ENCODE measurements at regions not wholly inside any gene's neighbourhood (a gene's known extent, or its start where the extent isn't known, plus 50 kb on each side); places are given as distances from the start of the nearest gene placed in this dataset.
A peak's percentile ranks its signal among the peaks of the same experiment; 100 is the strongest.

DNA sequence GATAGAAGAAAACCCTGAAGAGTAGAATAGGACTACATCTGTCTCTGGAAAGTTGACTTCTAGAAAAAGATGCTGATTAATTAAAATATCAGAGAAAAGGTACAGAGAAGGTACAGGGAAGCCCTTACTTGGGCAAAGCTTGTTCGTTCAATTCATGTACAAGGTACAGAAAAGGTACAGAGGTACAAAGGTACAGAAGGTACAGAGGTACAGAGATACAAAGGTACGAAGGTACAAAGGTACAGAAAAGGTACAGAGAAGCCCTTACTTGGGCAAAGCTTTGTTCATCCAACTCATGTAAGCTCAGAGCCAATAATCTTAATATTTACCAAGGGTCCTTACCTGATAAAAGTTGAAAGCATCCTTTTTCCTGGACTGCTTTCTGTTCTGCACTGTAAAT lies 182.3 kb downstream of the PCSK1 start:
- no peak for DNase-seq (ENCODE audit: low read depth, low spot score)
- no peak overlapping the region for H3K27ac ChIP-seq

GRCh38 chr5:96248131-96248530 lies 184.9 kb downstream of the PCSK1 start:
- no peak for DNase-seq (ENCODE audit: low read depth, low spot score)
- peak overlapping the region; percentile 86 for H3K27ac ChIP-seq

- H3K27ac ChIP-seq: peak overlapping the region; percentile 86
- no peak for DNase-seq (ENCODE audit: low read depth, low spot score)
Measured at GRCh38 chr5:96247708-96248107, 185.3 kb downstream of the PCSK1 start.

GRCh38 chr5:96247097-96247701 lies 185.8 kb downstream of the PCSK1 start:
- DNase-seq (ENCODE audit: low read depth, low spot score): peak; percentile 91
- H3K27ac ChIP-seq: peak overlapping the region; percentile 86

DNA sequence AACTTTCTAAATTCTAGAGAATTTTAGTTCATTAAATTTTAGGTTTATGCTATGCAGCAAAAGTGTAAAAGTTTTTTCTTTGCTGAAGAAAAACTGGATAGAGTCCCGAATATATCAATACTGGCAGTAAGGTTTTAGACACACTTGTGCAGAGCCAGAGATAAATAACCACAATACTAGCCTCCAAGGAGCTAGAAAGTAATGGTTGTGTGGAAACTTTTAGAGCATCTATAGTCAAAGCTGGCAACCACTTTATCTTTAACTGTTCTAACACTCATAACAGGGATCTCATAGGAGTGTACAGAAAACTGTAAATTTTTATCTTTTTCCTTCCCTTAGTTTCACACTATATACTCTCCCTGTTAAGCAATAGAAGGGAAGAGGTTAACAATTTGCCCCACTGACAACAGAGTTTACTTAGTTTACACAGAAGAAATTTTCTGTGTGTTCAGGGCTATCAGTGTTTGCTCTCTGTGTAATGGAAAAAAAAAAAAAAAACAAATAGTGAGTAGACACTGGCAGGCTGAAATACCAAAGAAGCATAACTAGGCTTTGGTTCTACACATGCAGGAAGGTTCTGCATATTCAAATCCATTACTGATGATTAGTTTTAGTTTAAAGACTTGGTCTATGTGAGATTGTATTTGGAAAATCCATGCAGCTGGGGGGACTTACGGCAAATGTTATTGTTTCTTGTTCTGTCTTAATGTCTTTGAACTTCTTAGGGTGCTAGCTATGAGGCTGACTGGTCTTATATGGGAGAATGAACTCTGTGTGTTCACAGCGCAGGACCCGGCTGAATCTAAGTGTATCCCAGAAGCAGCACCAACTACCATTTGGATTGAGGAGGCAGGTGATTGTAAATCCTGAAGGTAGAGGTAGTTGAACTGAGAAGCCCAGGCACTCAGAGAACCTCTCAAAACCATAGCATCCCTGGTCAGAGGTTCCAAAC lies 187.6 kb downstream of the PCSK1 start:
- no peak for DNase-seq (ENCODE audit: low read depth, low spot score)
- H3K27ac ChIP-seq: no peak overlapping the region

DNA sequence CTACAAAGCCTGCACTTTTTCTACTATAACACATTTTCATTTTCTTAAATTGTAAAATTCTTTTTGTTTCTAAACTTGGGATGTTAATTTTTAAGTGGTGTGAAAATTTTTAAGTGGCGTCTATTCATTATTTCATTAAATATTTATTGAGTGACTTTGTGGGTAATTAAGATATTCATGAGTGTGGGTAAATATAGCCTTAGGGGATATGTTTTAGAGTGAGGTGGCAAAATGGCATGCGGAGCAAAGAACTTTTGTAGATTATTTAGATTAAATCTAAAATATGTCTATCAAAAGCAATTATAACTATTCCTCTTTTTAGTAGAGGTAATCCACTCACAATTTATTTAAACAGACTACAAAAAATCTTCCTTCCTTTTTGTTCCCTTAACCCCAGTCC lies 188.4 kb downstream of the PCSK1 start:
- H3K27ac ChIP-seq: no peak overlapping the region
- DNase-seq (ENCODE audit: low read depth, low spot score): no peak

- DNase-seq (ENCODE audit: low read depth, low spot score): no peak
- H3K27ac ChIP-seq: no peak overlapping the region
Measured at GRCh38 chr5:96243862-96244261, 189.2 kb downstream of the PCSK1 start.

GRCh38 chr5:96243203-96243602 lies 189.8 kb downstream of the PCSK1 start:
- no peak for DNase-seq (ENCODE audit: low read depth, low spot score)
- no peak overlapping the region for H3K27ac ChIP-seq

GRCh38 chr5:96242571-96242970 lies 190.5 kb downstream of the PCSK1 start:
- no peak overlapping the region for H3K27ac ChIP-seq
- DNase-seq (ENCODE audit: low read depth, low spot score): no peak

- H3K27ac ChIP-seq: no peak overlapping the region
- no peak for DNase-seq (ENCODE audit: low read depth, low spot score)
Measured at GRCh38 chr5:96236831-96237230, 196.2 kb downstream of the PCSK1 start.

DNA sequence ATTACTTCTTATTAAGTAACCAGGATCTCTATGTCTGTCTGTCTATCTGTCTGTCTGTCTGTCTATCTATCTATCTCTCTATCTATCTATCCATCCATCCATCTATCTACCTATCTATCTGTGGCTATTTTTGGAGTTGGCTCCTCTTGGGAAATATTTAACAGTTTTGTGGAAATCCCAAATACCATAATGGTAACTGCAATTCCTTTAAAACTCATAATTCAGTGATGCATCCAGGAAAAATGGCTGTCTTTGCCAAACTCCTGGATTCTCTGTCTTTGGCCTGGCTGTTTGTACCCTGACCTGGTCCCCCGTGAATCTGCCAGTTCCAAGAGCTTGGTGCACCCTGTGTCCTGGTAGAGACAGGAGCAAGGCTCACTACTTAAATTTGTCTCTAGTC lies 197.0 kb downstream of the PCSK1 start:
- no peak for DNase-seq (ENCODE audit: low read depth, low spot score)
- no peak overlapping the region for H3K27ac ChIP-seq

- H3K27ac ChIP-seq: no peak overlapping the region
- no peak for DNase-seq (ENCODE audit: low read depth, low spot score)
Measured at GRCh38 chr5:96235008-96235910, 197.8 kb downstream of the PCSK1 start.

- H3K27ac ChIP-seq: no peak overlapping the region
- DNase-seq (ENCODE audit: low read depth, low spot score): no peak
Measured at GRCh38 chr5:96232602-96233001, 200.4 kb downstream of the PCSK1 start.

DNA sequence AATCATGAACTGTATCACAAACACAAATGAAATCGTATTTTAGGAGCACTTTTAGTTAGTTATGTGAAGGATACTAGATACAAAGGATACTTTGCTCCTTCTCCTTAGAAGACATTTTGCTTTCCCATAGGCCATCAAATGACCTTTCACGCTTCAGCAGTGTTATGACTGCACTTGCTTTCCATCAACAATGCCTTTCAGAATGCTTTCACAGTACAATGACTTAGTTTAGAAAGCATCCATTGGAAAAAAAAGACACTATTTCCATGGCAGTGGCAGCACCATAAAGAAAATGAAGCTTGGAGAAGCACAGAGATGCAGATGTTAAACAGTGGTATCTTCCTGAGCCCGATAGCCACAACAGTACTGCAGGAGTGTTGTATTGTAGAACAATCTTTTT lies 203.9 kb downstream of the PCSK1 start:
- DNase-seq (ENCODE audit: low read depth, low spot score): no peak
- peak overlapping the region; percentile 90 for H3K27ac ChIP-seq

DNA sequence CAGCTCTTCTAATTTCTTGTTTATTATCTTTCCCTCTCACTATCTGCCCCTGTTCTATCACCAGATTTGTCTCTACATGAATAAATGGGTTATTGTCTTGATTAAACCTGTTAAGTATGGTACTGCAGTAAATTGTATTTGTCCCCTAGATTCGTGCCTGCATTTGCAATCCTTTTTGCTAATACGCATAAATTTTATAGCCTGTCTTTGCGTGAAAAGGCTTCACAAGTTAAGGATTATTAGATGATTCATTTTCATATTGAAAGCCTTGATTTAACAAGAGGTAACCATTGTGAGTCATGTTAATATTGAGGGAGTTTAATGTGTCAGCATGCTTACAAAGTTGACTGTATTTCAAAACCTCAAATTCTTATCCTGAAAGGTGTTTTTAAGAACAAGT lies 204.6 kb downstream of the PCSK1 start:
- DNase-seq (ENCODE audit: low read depth, low spot score): peak; percentile 66
- H3K27ac ChIP-seq: peak overlapping the region; percentile 90

DNA sequence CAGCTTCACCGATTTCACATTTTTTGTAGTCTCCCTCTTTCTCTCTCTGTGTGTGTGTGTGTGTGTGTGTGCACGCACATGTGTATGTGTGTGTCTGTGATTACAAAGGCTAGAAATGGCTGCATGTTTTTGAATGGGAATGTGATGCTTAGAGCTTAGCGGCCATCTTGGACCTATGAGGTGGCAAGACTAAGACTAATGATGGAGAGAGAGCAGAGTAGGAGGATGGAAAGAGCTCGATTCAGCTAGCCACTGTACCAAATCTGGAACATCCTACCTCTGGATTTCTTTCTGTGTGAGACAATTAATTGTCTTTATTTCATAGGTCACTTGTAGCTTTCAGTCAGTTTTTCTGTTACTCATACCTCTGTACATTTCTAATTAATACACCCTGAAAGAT lies 205.1 kb downstream of the PCSK1 start:
- H3K27ac ChIP-seq: peak overlapping the region; percentile 90

GRCh38 chr5:96226941-96227552 lies 206.0 kb downstream of the PCSK1 start:
- H3K27ac ChIP-seq: peak overlapping the region; percentile 90
- DNase-seq (ENCODE audit: low read depth, low spot score): peak; percentile 22

More for the DNA sequence above, 205.1 kb downstream of the PCSK1 start:
- no peak for DNase-seq (ENCODE audit: low read depth, low spot score)

- DNase-seq (ENCODE audit: low read depth, low spot score): no peak
- peak overlapping the region; percentile 100 for H3K27ac ChIP-seq
Measured at GRCh38 chr5:96222129-96222528, 210.9 kb downstream of the PCSK1 start.

DNA sequence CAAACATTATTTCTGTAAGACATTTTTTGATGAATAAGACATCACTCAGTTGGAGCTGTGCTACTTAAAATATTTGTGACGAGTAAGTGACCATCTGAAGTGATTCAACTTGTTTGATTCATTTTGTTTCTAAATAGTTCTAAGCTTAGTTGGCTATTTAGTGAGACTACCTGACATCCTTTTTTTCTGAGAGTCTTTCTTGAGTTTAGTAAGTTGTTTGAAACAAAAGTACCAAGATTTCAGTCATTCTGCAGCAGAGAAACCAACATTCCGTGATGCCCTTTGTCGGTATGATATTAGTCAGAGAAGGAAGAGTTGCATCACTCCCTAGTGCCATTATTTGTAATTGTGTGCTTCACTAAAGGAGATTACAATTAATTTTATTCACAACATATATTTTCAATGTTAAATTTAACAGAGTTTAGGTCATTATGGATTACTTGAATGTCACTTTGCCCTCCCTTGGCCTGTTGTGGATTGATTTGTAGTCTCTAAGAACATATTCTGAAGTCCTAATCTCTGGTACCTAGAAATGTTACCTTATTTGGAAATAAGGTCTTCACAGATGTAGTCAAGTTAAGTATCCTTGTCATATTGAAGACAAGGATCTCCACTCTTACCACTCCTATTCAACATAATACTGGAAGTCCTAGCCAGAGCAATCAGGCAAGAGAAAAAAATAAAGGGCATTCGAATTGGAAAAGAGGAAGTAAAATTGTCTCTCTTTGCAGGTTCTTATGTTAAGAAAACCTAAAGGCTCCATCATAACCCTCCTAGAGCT lies 212.2 kb downstream of the PCSK1 start:
- peak overlapping the region; percentile 100 for H3K27ac ChIP-seq
- DNase-seq (ENCODE audit: low read depth, low spot score): peak; percentile 70
